GM12878 (cell line): ENCODE measurements at regions not wholly inside any gene's neighbourhood (a gene's known extent, or its start where the extent isn't known, plus 50 kb on each side); places are given as distances from the start of the nearest gene placed in this dataset.

Source experiments
- IKZF2 ChIP-seq, 2 experiments: fragments of 450-650 bp; IDR thresholded peaks; 2 replicates each; pipeline ENCODE4 v1.6.1; 2017; ENCODE audit warnings: mild to moderate bottlenecking in 2 of 2, moderate library complexity in 2 of 2
- PAX8 ChIP-seq: fragments of 450-650 bp; IDR thresholded peaks from 2 replicates; pipeline ENCODE4 v1.6.1; 2017; ENCODE audit warnings: mild to moderate bottlenecking, moderate library complexity
- POLR2AphosphoS2 ChIP-seq: IDR thresholded peaks from 2 replicates; pipeline ENCODE4 v1.6.1; 2011; ENCODE audit warnings: low read depth, mild to moderate bottlenecking, low read length, improper control_type of control experiment, moderate library complexity
- ZBTB40 ChIP-seq: fragments of 450-650 bp; IDR thresholded peaks from 2 replicates; pipeline ENCODE4 v1.6.1; 2016; ENCODE audit warnings: mild to moderate bottlenecking, moderate library complexity, borderline replicate concordance
- TF ChIP-seq, protein P1 (sequence below): IDR thresholded peaks from 2 replicates; pipeline ENCODE4 v1.6.1; 2011; ENCODE audit warnings: low read depth, low read length, improper control_type of control experiment, borderline replicate concordance
- TF ChIP-seq, protein P2 (sequence below): fragments of 150-350 bp; IDR thresholded peaks from 2 replicates; pipeline ENCODE4 v1.6.1; 2016; ENCODE audit warnings: low read depth, low read length

- no peak for TF ChIP-seq ZBTB40
- TF ChIP-seq, protein P1, sequence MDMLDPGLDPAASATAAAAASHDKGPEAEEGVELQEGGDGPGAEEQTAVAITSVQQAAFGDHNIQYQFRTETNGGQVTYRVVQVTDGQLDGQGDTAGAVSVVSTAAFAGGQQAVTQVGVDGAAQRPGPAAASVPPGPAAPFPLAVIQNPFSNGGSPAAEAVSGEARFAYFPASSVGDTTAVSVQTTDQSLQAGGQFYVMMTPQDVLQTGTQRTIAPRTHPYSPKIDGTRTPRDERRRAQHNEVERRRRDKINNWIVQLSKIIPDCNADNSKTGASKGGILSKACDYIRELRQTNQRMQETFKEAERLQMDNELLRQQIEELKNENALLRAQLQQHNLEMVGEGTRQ: no peak
- TF ChIP-seq IKZF2 (IDR thresholded peaks at IDR 0.05): no peak
- TF ChIP-seq, protein P2, sequence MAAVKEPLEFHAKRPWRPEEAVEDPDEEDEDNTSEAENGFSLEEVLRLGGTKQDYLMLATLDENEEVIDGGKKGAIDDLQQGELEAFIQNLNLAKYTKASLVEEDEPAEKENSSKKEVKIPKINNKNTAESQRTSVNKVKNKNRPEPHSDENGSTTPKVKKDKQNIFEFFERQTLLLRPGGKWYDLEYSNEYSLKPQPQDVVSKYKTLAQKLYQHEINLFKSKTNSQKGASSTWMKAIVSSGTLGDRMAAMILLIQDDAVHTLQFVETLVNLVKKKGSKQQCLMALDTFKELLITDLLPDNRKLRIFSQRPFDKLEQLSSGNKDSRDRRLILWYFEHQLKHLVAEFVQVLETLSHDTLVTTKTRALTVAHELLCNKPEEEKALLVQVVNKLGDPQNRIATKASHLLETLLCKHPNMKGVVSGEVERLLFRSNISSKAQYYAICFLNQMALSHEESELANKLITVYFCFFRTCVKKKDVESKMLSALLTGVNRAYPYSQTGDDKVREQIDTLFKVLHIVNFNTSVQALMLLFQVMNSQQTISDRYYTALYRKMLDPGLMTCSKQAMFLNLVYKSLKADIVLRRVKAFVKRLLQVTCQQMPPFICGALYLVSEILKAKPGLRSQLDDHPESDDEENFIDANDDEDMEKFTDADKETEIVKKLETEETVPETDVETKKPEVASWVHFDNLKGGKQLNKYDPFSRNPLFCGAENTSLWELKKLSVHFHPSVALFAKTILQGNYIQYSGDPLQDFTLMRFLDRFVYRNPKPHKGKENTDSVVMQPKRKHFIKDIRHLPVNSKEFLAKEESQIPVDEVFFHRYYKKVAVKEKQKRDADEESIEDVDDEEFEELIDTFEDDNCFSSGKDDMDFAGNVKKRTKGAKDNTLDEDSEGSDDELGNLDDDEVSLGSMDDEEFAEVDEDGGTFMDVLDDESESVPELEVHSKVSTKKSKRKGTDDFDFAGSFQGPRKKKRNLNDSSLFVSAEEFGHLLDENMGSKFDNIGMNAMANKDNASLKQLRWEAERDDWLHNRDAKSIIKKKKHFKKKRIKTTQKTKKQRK: no peak
- no peak for TF ChIP-seq POLR2AphosphoS2
- TF ChIP-seq PAX8: no peak
These were observed 51.1 kb upstream of the SPATA12 start (continued) for GRCh38 chr3:57009367-57009766.
